Fibroblast of mammary gland (primary cell): ENCODE measurements at regions not wholly inside any gene's neighbourhood (a gene's known extent, or its start where the extent isn't known, plus 50 kb on each side); places are given as distances from the start of the nearest gene placed in this dataset.

Experiments used
- DNase-seq: peaks from one replicate; pipeline ENCODE4 v3.0.0-alpha.2; 2010; ENCODE audit warnings: low read depth
- H3K4me3 ChIP-seq: 2 replicates; pipeline ENCODE4 v1.5.1; 2011; ENCODE audit warnings: low read depth, mild to moderate bottlenecking, low read length, moderate library complexity; ENCODE audit not compliant: control insufficient read depth
- TF ChIP-seq, protein P1 (sequence below): conservative IDR thresholded peaks from 2 replicates; pipeline ENCODE4 v1.5.1; 2011; ENCODE audit warnings: low read depth, low read length, inconsistent platforms; ENCODE audit not compliant: control insufficient read depth, insufficient read depth

DNA sequence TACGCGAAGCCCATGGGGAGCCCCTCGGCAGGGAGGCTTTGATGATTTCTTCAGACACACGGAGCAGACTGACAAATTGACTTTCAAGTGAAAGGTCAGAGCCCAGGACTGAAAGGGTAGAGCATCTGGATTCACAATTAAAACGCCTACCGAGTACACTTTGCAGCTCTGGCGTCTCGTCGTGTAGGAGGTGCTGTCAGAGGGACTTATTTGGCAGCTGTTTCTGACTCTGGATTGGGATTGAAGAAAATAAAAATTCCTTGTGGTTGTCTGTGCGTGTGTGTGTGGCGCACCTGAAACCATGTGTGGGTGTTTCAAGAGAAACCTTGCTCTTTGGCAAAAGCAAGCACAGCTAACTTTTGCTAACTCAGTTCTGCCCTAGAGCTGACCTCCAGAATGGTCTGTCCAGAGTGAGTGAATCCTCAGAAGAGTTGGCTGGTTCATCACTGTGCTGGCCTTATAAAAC, 348.7 kb downstream of the HLX start:
- peak; percentile 30 for DNase-seq
- TF ChIP-seq, protein P1, sequence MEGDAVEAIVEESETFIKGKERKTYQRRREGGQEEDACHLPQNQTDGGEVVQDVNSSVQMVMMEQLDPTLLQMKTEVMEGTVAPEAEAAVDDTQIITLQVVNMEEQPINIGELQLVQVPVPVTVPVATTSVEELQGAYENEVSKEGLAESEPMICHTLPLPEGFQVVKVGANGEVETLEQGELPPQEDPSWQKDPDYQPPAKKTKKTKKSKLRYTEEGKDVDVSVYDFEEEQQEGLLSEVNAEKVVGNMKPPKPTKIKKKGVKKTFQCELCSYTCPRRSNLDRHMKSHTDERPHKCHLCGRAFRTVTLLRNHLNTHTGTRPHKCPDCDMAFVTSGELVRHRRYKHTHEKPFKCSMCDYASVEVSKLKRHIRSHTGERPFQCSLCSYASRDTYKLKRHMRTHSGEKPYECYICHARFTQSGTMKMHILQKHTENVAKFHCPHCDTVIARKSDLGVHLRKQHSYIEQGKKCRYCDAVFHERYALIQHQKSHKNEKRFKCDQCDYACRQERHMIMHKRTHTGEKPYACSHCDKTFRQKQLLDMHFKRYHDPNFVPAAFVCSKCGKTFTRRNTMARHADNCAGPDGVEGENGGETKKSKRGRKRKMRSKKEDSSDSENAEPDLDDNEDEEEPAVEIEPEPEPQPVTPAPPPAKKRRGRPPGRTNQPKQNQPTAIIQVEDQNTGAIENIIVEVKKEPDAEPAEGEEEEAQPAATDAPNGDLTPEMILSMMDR, result no peak
- no peak overlapping the region for H3K4me3 ChIP-seq

DNA sequence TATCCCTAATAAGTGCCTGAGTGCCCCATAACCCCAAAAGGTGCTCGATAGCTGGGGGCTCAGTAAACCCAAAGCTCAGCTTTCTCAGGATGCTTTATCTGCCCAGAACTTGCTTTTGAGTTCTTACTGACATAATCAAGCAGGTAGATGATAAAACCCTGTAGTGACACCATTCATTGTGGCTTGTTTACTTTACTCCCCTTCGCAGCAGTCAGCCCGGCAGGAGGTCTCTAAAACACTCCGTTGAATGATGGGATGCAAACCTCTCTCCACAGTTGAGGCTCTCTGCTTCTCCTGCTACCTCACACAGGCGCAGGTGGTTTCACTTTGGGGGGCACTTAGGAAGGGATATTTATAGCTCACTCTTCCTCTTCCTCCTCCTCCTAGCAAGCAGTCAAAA, 349.4 kb downstream of the HLX start:
- H3K4me3 ChIP-seq, result no peak overlapping the region
- no peak for DNase-seq
- TF ChIP-seq, protein P1, result no peak

DNA sequence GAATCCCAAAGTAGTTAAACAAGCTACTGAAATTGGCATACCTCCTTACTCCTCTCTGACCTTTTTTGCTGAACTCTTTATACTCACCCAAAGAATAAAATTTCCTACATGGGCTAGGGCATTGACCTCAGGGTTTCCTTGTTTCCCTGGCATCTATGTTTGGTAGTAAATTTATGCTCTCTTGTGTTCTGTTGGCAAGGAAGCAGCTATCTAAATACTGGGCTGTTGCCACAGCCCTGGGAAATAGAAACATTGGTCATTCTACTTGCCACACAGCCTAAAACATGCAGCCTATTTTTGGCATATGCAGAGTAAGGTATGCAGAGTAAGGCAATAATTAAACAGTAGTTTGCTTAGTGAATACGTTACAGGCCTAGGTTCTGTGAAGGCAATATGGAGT, 351.4 kb downstream of the HLX start:
- H3K4me3 ChIP-seq, result no peak overlapping the region
- TF ChIP-seq, protein P1, result no peak
- no peak for DNase-seq

DNA sequence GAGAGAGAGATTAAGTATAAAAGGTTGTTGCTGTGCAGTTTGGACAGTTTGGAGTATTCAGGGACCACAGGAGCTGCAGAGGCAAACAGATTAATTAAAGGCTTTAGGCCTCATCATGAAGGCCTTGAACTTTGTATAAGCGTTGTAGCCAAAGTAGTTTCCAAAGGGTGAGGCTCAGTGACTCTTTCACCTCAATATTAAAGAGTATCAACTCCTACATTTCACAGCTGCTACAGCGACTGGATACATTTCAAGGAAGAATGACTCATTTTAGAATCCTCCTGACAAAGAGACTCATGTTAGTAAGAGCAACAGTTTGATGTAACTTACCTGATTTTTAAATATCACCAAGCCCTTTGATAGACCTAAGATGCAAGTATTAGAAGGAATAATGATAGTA, 355.5 kb downstream of the HLX start:
- TF ChIP-seq, protein P1, result no peak
- peak; percentile 56 for DNase-seq
- no peak overlapping the region for H3K4me3 ChIP-seq

DNA sequence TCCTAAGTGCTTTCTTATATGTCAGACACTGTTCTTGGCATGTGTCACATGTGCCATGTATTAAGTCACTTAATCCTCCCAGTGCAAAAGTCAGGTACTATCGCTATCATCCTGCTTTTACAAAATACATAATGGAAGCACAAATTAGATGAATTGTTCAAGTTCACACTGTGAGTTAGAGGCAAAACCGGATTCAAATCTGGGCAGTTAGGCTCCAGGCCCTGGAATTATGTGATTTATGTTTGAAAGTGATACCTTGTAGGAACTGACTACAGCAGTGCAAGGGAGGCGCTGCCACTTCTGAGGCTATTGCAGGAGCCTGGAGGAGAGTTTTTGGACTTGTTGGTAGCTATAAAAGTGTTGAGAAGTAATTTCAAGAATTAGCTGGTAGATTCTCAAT, 358.3 kb downstream of the HLX start:
- TF ChIP-seq, protein P1, result no peak
- DNase-seq, result no peak
- no peak overlapping the region for H3K4me3 ChIP-seq

DNA sequence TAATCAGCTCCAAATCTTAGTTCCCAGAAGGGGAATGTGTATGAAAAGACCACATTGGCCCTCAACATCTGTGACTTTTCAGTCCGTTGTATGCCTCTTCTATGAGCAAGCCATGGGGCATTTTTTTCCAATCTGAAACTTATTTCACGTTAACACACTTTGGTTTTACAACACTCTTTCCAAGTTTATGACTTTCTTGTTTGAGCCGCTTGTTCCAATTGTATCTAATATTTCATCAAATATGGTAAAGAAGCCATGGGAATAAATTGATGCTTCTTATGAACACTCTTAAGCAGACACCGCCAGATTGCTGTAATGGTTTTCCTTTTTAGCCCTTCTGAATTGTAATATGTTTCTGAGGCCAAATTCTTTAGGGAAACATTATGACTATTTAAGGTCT, 359.9 kb downstream of the HLX start:
- no peak for DNase-seq
- TF ChIP-seq, protein P1, result no peak
- no peak overlapping the region for H3K4me3 ChIP-seq

DNA sequence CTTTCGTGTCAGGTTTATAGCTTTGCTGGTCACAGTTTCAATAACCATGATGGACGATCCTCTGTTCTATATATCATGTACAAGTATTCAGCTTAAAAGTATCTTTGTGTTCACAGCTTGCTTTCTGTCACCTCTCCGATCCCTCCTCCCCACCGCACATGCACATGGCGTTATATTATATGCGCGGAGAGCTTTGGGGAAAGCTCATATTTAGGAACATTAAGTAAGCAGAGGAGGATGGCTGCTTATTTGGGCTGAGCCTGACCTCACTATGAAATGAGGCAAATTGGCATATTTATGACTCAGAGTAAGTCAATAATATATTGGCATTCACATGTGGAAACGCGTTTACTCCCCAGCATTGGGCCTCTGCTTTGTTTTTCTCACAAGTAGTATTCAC, 360.5 kb downstream of the HLX start:
- peak; percentile 51 for DNase-seq
- TF ChIP-seq, protein P1, result no peak
- no peak overlapping the region for H3K4me3 ChIP-seq
